HUDEP-2 (cell line): ENCODE measurements at regions not wholly inside any gene's neighbourhood (a gene's known extent, or its start where the extent isn't known, plus 50 kb on each side); places are given as distances from the start of the nearest gene placed in this dataset.

Experiments used
- DNase-seq, 76 experiments: peaks; one replicate each; lab custom pipeline; 2025; ENCODE audit not compliant: unreplicated experiment in 76 of 76; lab: John Stamatoyannopoulos, UW

DNA sequence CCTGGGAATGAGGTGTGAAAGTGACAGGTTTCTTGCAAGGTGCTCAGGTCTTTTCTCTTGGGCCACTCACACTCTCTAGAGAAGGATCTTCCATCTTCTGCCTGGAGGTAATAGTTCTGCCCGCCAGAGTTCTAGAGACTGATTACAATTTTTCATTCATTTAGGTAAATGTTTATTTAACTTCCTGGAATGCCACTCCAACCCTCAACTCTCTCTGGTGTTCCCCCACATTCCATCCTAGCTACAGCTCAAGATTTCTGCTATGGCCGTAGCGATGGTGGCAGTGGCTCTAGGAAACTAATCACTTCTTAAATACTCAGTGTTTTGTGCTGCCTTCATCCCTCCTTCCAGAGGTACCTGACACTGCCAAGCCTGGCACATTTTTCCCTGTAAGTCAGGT, 174.6 kb downstream of the WDR11 start:
- no peak for DNase-seq

DNA sequence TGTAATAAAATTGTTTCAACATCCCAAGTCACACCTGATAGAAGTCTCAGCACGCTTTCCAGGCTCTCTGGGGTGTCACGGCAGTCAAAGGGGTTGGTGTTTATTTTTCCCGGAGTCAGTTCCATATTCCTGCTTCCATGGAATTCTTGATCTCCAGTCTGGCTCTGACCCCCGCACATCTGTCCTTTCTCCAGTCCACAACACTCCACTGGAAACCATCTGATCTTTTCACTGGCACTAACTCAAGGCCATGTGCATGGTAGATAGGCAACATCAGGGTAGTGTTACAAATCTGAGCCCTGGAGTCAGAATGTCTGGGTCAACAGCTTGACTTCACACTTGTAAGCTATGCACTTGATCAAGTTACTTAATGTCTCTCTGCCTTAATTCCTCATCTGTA, 176.2 kb downstream of the WDR11 start:
- no peak for DNase-seq

DNA sequence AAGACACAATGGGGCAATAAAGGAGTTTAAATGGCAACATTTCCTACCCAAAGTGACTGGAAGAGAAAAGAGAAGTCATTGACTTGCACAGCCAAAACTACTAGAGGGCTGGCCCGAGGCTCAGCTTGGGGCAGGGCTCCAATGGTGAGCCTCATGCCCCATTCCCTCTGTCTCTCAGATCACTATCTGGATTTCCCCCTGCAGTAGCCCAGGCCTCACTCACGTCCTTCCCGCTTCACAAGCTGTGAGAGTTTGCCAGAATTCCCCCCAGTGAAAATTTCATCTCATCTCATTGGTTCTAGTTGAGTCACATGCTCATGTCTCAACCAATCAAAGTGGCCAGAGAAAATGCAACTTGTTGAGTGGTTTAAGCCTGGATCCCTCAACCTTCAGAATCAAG, 181.3 kb downstream of the WDR11 start:
- DNase-seq, result no peak

DNA sequence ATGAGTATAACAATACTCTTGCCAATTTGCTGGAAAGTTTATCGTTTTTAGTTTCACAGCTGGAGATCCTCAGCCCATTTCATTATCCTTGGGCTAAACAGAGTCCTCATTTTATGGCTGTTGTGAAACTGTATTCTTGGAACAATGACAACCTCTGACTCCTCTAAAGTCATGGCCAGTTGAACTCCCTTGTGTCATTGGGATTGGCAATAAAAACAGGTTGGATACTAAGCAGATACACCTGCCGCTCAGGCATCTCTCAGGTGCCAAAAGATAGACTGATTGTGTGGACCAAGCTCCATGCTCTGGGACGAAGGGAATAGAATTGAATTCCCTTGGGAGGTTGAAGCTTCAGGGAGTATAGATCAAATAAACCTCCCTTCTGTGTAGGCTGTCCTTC, 182.2 kb downstream of the WDR11 start:
- no peak for DNase-seq

DNA sequence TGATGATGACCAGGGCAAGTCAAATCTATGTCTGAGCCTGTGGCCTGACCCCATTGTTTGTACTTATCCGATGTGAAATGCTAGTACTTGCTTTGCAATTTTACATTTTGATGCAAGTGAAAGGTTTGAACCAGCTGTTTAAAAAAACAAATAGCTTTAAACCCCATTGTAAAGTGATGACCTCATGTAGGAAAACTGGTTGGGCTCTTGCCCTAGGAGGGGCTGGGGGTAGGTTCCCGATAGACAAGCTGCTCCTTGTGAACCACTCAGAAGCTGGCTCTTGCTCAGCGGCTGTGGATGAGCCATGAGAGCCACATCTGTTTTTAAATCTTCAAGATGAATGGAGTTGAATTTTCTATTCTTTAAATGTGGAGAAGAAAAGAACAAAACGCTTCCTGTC, 185.3 kb downstream of the WDR11 start:
- DNase-seq, result no peak

DNA sequence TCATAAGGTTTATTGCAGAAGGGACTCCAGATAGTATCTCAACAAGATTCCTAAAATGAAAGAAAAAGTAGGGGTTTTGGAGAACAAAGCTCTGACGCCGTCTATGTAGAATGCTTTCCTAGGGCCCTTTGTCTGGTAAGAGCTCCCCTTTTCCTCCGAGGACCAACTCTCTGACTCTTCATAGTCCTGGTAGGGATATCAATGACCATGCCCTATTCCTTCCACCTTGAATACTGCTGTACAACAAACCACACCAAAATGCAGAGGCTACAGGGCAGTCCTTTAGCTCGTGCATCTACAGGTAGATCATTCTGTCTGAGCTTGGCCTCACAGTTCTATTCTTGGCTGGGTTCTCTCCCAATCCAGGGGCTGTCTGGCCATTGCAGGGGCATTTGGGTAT, 190.3 kb downstream of the WDR11 start:
- no peak for DNase-seq

DNA sequence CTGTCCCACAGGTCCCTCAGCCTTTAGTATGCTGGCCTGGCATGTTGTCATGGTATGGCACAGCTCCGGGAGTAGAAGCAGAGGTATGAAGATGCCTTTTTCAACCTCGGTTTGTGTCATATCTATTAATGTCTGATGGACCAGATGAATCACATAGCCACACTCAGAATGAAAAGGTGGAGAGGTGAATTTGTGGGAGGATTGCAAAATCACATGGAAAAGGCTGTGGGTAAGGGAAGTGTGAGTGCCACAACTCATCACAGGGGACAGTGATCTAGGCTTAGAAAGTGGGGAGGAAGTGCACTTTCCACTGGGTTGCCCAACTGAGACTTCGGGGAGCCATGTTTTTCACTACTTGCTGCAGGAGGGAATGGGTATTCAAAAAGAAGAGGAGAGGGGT, 190.7 kb downstream of the WDR11 start:
- DNase-seq, result no peak

DNA sequence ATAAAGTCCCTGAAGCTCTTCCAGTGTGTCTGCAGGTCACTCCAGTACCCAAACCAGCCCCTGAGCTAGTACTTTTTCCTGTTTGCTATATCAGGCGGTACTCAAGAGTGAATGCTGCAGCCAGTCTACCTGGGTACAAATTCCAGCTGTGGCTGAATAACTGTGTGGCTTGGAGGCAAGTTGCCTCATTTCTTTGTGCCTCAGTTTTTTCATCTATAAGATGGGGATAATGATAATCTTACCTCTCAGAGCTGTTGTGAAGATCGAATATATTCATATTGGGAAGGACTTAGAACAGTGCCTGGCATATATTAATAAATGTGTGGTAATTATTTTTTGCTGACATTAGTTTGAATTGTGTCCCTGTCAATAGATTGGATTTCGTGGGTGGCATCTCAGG, 191.2 kb downstream of the WDR11 start:
- DNase-seq, result no peak

DNA sequence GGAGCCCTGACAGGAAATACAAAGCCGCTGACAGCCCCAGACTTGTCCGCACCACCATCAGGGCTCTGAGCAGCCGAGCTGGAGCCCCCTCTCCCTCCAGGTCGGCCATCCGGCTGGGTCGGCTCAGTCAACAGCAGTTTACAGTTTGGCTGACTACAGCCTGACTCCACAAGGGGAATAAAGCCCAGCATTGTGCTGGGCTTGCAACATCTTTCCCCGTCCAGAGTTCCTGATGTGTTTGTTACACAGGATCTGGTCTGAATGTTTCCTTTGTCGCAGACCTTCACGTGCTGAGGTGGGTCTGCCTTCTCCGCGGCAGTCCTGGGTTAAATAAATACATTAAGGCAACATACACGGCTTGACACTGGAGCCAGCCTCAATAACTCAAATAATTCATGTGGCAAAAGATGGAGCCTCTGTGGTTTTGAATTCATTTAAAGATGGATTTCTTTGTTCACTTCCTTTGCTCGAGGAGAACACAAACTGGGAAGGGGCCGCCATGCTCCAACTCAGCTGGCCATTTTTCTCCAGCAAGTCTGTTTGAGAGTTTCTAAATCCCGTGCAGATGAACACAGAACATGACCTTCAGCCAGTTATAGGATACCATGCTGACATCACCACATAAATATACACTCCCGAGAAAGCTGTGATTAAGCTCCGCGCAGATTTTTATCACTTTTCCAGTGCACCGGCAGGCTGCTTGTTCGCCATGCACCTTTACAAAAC, 192.1 kb downstream of the WDR11 start:
- DNase-seq, result no peak

DNA sequence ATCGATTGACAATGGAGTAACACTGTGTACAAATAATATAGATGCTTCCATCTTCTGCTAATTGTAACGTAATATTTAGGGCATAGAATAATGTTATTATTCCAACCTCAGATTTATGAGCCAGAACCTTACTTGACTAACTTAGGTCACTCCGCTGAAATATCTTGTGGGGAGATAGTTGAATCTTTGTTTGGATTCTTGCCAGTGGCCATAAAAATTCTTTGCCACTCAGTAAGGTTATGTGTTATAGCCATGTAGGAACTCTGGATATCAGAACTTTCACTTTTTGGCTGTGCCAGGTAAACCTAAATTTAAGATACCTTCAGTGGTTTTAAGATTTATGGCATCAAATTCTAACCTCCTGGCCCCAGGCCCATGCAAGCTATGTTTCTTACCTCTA, 197.6 kb downstream of the WDR11 start:
- DNase-seq, result no peak

DNA sequence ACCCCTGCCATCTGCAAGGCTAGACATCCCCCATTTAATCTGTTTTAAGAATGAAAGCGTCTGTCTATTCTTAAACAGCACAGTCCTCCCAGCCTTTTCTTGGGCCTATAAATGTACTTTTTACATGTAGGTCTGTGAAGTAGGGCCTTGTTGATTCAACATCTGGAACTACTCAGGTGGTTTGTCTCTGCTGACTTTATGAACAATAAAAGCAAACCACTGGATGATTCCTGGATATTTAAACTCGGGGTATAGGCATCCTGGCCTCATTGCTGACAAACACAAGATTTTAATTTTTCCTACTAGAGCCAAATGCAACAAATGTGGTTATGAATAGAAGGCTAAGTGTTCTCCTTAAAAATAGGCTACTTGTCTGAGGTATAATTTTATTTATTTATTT, 198.3 kb downstream of the WDR11 start:
- DNase-seq, result no peak

DNA sequence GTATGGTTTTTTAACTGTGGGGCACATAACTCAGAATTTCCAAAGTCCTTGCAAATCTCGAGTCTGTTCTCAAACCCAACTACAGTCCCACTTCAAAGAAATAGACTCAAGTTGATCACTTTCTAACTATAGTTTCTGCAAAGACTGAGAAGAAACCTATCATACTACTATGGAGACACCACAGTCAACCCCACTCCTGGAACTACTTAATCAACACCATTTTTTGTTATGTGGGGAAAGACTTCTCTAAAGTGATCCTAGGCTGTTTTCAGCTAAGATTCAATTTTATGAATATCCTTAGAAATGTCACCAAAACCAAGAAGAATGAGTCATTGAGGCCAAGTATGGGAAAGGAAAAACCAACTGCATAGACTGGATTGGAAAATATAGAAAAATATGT, 198.8 kb downstream of the WDR11 start:
- DNase-seq, result no peak

DNA sequence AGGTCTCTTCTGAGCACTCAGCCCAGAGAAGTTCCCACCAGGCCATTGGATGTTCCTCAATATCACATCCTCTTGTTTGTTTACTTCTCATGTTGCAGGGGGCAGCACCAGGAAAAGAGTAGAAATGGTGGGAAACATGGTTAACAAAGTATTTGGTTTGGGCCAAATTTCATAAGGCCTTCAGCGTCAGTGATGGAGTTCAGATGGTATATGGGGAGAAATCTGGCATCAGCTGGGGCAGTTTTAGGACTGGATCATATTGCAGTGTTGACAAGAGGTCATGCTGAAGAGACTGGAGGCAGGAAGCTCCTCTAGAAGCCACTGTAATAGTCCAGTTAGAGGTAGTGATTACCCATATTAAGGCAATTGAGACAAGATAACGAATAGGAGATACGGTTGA, 200.0 kb downstream of the WDR11 start:
- no peak for DNase-seq

DNA sequence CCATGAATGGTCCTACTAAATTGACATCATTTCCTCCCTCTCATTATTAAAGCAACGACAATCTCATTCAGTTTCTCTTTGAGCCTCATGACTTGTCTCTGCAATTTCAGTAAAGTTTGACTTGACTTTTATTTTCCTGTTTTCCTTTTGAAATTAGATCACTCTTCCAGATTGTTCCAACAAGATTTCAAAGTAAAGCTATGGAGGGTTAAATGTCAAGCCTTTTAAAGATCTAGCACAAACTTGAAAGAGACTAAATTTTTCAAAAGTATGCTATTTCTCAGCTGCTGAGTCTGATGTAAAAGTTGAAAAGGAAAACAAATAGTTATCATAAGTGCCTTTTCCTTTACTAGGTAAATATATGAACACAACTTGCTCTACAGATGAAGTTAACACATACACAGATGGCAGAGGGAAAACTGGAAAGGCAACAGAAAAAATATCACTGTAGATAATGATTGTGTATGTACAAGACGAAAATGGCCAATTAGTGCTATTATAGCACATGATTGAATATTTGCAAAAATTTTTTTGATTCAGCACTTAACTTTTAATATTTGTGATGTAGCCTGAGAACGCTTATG, 200.6 kb downstream of the WDR11 start:
- DNase-seq, result no peak

DNA sequence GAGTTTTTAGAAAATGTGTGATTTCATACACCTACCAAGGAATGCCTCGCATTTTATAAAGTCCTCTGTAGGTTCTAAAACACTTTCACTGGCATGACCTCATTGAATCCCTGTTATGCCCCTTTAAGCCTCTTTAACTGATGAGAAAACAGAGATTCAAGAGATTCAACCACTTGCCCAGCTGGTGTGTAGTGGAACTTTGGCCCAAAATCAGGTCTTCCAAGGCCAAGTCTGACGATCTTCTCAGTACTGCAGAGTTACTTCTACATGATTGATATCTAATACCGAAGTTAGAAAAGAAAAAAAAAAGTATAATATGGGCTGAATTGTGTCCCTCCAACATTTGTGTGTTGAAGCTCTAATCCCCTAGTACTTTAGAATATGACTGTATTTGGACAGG, 202.0 kb downstream of the WDR11 start:
- DNase-seq, result no peak

DNA sequence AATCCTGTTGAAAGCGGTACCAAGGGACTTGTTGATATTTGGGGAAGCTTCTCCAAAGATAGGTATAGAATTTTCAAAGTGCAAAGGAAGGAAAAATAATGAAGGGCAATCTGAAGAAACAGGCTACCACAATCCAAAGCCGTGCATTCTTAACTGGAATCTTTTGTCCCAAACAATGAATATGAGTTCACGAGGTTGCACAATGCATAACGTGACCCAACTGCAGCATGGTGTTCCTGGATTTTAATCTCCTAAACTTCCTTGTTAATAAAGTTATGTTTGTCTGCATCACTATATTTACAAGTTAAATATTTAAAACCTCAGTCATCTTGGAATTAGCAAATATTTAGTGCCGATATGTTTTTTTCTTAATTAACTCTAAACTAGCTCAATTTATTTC, 203.7 kb downstream of the WDR11 start:
- DNase-seq, result no peak

DNA sequence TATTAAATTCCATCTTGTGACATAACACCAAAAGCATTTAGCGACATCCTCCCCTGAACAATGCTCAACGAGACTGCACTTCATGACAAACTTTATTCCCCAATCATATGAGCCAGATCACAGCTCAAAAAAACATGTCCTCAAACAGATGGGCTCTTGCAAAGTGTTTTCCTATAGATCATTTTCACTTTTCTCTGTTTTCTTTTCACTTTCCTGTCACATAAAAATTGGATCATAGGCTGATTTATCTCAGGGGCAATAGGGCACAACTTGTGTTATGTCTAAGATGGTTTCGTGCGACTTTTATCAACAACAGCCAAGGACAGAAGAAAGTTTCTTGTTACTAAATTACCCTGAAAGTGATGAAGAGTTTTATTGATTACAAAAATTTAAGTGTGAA, 206.1 kb downstream of the WDR11 start:
- DNase-seq, result no peak

DNA sequence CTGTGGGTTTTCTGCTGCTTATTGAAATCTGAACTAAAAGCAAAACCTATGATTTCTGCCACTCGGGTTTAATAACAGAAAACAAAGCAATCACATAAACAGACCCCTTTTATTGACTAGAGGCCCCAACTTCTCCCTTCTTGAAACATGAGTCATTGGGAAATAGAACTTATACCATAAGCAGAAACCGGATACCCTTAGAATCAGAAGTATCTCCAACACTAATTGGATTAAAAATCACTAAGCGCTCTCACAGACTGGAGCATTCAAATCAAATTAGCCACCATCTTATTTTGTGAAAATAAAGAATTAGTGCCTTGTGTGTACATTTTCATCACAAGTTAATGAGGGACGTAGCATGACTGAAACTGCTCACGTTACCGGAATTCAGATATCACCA, 206.9 kb downstream of the WDR11 start:
- DNase-seq, result no peak

DNA sequence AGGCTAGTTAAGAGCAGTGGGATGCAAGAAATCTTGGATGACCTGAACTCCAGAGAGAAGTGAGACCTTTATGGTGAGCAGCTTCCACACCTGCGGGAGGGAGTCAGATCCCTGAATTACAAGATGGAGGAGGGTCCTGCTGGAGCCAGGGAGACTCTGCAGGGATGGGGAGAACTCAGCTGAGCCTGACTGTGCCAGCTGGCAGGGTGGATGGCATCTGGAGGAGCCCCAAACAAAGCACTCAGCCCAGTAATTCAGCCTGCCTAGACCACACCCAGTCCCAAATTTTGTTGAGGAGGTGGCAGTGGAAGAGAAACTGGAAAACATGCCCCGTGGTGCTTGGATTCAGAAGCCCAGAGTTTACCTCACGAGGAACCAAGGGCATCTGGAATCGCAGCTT, 208.2 kb downstream of the WDR11 start:
- DNase-seq, result no peak

DNA sequence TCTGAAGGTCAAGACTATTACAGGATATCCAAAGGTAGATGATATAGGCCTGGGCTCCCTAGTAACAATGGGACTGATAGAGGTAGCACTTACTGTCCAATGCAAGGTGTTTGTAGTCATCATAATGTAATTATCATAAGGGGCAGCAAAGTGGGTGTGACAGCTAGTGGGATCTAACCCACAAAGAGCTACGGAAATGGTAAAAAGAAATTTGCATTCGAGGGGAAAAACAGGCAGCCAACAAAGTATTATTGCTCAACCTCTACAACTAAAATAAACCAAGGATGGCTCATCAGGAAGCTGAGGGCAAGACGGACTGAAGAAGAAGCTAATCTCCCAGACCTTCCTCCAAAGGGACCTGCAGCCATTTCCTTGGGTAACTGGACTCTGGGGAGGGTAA, 211.0 kb downstream of the WDR11 start:
- DNase-seq, result no peak

DNA sequence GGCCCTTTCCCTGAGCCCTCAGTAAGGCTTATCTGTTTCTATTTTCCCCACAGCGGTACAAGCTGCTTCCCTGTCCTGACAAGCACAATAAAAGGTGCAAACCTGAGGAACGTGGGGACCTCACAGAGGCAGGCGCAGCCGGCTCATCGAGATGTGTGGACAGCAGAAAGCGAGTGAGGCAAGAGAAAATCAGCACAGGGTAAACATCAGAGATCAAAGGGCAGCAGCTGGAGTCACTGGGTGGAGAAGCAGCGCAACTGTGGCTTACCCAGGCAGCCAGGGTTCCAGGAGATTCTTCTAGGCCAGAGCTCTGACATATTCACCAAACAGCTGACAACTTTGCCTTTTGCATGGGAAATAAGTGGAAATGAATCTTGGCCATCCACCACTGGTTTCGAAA, 212.6 kb downstream of the WDR11 start:
- DNase-seq, result no peak

DNA sequence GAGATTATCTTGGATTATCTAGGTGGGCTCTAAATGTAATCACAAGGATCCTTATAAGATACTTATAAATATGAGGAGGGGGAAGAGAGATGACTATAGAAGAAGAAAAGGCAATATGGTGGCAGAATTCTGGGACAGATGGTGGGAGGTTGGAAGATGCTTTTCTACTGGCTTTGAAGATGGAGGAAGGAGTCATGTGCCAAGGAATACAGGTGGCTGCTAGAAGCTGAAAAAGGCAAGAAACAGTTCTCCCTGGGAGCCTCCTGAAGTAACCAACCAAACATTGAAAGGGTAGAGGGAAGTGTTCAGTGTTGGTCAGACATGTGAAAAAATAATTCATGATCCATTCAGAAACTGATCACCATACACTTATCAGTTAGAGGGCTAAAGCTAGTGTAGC, 213.3 kb downstream of the WDR11 start:
- no peak for DNase-seq

DNA sequence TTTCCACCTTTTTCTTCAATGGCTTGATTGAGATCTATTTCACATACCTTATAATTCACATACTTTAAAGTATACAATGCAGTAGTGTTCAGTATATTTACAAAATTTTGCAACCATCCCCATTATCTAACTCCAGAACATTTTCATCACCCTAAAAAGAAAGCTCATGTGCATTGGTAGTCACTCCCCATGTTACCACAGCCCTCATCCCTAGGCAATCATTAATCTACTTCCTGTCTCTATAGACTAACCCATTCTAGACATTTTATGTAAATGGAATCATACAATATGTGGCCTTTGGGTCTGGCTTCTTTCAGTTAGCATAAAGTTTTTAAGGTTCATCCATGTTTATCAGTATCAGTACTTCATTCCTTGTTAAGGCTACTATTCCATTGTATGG, 214.2 kb downstream of the WDR11 start:
- DNase-seq, result no peak
